ACC112 (cell line): ENCODE measurements at regions not wholly inside any gene's neighbourhood (a gene's known extent, or its start where the extent isn't known, plus 50 kb on each side); places are given as distances from the start of the nearest gene placed in this dataset.

Experiments used
- H2AFZ ChIP-seq: fragments of 200-600 bp; sonication (generic); one replicate; pipeline ENCODE4 v1.6.0; 2017; ENCODE audit warnings: antibody characterized with exemption, low read length; ENCODE audit not compliant: unreplicated experiment
- H3K27ac ChIP-seq: fragments of 200-600 bp; sonication (generic); 2 replicates; pipeline ENCODE4 v1.5.1; 2014; ENCODE audit warnings: low read depth, mild to moderate bottlenecking, antibody characterized with exemption, low read length, moderate library complexity
- H3K27me3 ChIP-seq: fragments of 200-600 bp; sonication (generic); 2 replicates; pipeline ENCODE4 v1.6.1; 2014; ENCODE audit warnings: mild to moderate bottlenecking, antibody characterized with exemption, low read length, moderate library complexity, mixed read lengths; ENCODE audit not compliant: insufficient read depth
- H3K36me3 ChIP-seq: fragments of 200-600 bp; sonication (generic); 2 replicates; pipeline ENCODE4 v1.6.1; 2016; ENCODE audit warnings: mild to moderate bottlenecking, antibody characterized with exemption, low read length, moderate library complexity, mixed read lengths; ENCODE audit not compliant: insufficient read depth
- H3K4me1 ChIP-seq: fragments of 200-600 bp; sonication (generic); one replicate; pipeline ENCODE4 v1.6.1; 2016; ENCODE audit warnings: low read length, mixed read lengths; ENCODE audit not compliant: insufficient read depth, unreplicated experiment, control insufficient read depth
- H3K4me3 ChIP-seq: fragments of 200-600 bp; sonication (generic); 2 replicates; pipeline ENCODE4 v1.5.1; 2014; ENCODE audit warnings: mild to moderate bottlenecking, low read depth, low read length
- H3K79me2 ChIP-seq: fragments of 200-600 bp; sonication (generic); one replicate; pipeline ENCODE4 v1.6.0; 2016; ENCODE audit warnings: low read length; ENCODE audit not compliant: control insufficient read depth, unreplicated experiment, insufficient read depth

- Histone ChIP-seq H2AFZ (no peak overlapping the region), H3K4me3 (no peak overlapping the region), H3K4me1 (no peaks in the 10 kb centered on the region), H3K27me3 (peaks cover 5% of the 10 kb centered on the region; the same call in 1 of the 2 replicates), H3K79me2 (no peaks in the 10 kb centered on the region), H3K36me3 (no peaks in the 10 kb centered on the region), H3K27ac (no peak overlapping the region)
Measured at GRCh38 chrX:30504309-30504708, 73.3 kb downstream of the TASL start.

DNA sequence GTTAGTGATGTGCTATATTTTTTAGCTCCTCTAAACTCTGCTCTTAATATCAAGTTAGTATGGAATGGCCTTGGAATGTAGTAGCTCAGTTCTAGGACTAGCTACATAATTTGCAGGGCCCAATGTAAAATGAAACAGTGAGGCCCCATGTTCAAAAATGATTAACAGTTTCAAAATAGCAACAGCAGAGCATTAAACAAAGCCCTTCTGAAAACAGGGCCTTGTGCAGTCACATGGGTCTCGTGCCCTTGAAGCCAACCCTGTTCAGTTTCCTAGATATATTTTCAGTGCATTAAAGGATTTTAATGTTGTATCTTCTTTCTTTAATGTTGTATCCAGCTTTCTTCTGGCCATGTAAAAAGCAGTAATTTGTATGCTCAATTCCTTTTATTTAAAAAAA, 82.1 kb downstream of the TASL start:
- Histone ChIP-seq H3K4me3 (no peak overlapping the region), H3K79me2 (no peaks in the 10 kb centered on the region), H3K27me3 (peaks cover 3% of the 10 kb centered on the region; the same call in 1 of the 2 replicates), H3K4me1 (no peaks in the 10 kb centered on the region), H2AFZ (no peak overlapping the region), H3K36me3 (no peaks in the 10 kb centered on the region), H3K27ac (no peak overlapping the region)

GRCh38 chrX:30493348-30493747, 84.2 kb downstream of the TASL start:
- Histone ChIP-seq H3K4me1 (no peaks in the 10 kb centered on the region), H3K27ac (no peak overlapping the region), H3K27me3 (peaks cover 3% of the 10 kb centered on the region; the same call in 1 of the 2 replicates), H3K4me3 (no peak overlapping the region), H3K36me3 (no peaks in the 10 kb centered on the region), H2AFZ (no peak overlapping the region), H3K79me2 (no peaks in the 10 kb centered on the region)

- Histone ChIP-seq H3K79me2 (no peaks in the 10 kb centered on the region), H2AFZ (no peak overlapping the region), H3K27me3 (no peaks in the 10 kb centered on the region), H3K4me1 (no peaks in the 10 kb centered on the region), H3K4me3 (no peak overlapping the region), H3K27ac (no peak overlapping the region), H3K36me3 (no peaks in the 10 kb centered on the region)
Measured at GRCh38 chrX:30489323-30489722, 88.2 kb downstream of the TASL start.

DNA sequence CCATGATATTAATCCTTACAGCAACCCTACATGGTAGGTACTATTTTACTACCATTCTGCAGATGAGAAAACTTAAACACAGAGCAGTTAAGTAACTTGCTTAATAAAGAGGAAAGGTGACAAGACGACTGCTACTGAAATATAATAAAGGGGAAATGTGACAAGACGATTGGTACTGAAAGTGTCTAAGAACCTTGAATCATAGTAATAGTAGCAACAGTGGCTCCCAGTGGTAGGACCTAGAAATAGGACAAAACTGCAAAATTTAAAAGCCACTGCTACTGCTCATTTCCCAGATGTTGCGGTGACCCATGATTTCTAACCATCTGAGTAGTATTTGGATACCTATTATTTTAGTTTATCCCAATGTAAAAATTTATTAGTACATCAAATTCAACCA, 89.5 kb downstream of the TASL start:
- no peak overlapping the region for H3K4me3 ChIP-seq
- H3K36me3 ChIP-seq = no peaks in the 10 kb centered on the region
- no peak overlapping the region for H3K27ac ChIP-seq
- no peaks in the 10 kb centered on the region for H3K4me1 ChIP-seq
- no peaks in the 10 kb centered on the region for H3K27me3 ChIP-seq
- no peak overlapping the region for H2AFZ ChIP-seq
- H3K79me2 ChIP-seq = no peaks in the 10 kb centered on the region

GRCh38 chrX:30483996-30484395, 93.6 kb downstream of the TASL start:
- Histone ChIP-seq H3K36me3 (no peaks in the 10 kb centered on the region), H3K4me3 (no peak overlapping the region), H3K27me3 (no peaks in the 10 kb centered on the region), H2AFZ (peak overlapping the region; percentile 1), H3K79me2 (no peaks in the 10 kb centered on the region), H3K4me1 (no peaks in the 10 kb centered on the region), H3K27ac (no peak overlapping the region)

DNA sequence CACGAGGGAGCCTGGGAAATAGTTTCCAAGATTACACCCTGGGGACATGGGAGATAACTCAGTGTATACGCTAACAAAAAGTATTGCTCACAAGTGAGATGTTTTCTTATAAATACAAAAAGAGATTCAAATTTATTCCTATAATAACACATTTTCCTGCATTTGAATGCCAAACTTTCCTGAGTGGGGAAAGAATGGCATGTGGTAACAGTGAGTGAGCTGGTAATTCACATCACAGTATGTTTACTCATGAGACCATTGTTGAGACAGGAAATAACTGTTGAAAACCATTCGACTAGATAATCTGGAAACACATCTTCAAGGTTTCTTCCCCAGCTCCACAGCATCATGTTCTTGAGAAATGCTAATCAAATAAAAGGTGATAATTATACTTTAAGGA, 109.1 kb downstream of the TASL start:
- H3K4me3 ChIP-seq = no peak overlapping the region
- no peaks in the 10 kb centered on the region for H3K36me3 ChIP-seq
- H3K4me1 ChIP-seq = no peaks in the 10 kb centered on the region
- H3K27me3 ChIP-seq = peaks cover 7% of the 10 kb centered on the region; the same call in 1 of the 2 replicates
- H2AFZ ChIP-seq = no peak overlapping the region
- no peak overlapping the region for H3K27ac ChIP-seq
- H3K79me2 ChIP-seq = no peaks in the 10 kb centered on the region
